ENCODE measurements at regions not wholly inside any gene's neighbourhood (a gene's known extent, or its start where the extent isn't known, plus 50 kb on each side); places are given as distances from the start of the nearest gene placed in this dataset.
"Not testable (repeated sequence)": the region's sequence is repeated elsewhere in the genome, so short reads cannot be mapped to it uniquely, and the experiment has no call there.

GRCh38 chr5:74975582-74975981 is 76.8 kb downstream of the GCNT4 start:
- Histone ChIP-seq H3K4me3 (ENCODE audit: low read length) (no peak overlapping the region), H3K27me3 (ENCODE audit: control insufficient read depth, insufficient read depth, low read length) (no peaks in the 10 kb centered on the region), H3K27ac (ENCODE audit: low read length) (no peak overlapping the region), H3K4me1 (ENCODE audit: control insufficient read depth, insufficient read depth, low read length) (peaks cover 9% of the 10 kb centered on the region), H3K36me3 (ENCODE audit: control insufficient read depth, insufficient read depth, low read length) (peaks cover 2% of the 10 kb centered on the region), H3K9me3 (ENCODE audit: control insufficient read depth, low read depth, low read length) (no peaks in the 10 kb centered on the region)
- DNase-seq = no peak
- WGBS (ENCODE audit: insufficient coverage, low lambda C conversion rate) = no CpG with 5 or more reads among the region's 3 CpGs

GRCh38 chr5:74974451-74975091 is 77.8 kb downstream of the GCNT4 start:
- Histone ChIP-seq H3K9me3 (ENCODE audit: control insufficient read depth, low read depth, low read length) (no peaks in the 10 kb centered on the region), H3K27ac (ENCODE audit: low read length) (no peak overlapping the region), H3K36me3 (ENCODE audit: control insufficient read depth, insufficient read depth, low read length) (peaks cover 2% of the 10 kb centered on the region), H3K4me1 (ENCODE audit: control insufficient read depth, insufficient read depth, low read length) (peaks cover 18% of the 10 kb centered on the region), H3K4me3 (ENCODE audit: low read length) (no peak overlapping the region), H3K27me3 (ENCODE audit: control insufficient read depth, insufficient read depth, low read length) (no peaks in the 10 kb centered on the region)
- 50% methylated on average over 1 of the region's 4 CpGs for WGBS (ENCODE audit: insufficient coverage, low lambda C conversion rate)
- DNase-seq = no peak

DNA sequence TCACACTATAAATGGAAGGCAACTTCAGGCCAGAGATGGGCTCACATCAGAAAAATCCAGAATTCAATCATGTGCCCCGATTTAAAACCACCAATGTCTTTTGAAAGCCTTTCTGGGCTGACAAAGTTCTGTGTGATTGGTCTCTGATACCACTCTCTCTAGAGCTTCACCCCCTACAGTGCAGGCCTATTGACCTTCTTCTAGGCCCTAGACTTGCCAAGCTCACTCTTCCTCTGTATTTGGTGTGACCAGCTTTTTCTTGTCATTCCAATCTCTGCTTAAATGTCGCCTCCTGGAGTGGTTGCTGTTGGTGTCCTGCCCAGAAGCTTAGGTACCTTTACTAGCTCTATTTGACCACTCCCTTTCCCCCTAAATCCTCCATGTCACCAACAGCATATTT is 78.7 kb downstream of the GCNT4 start:
- DNase-seq = no peak
- Histone ChIP-seq H3K4me3 (ENCODE audit: low read length) (no peak overlapping the region), H3K9me3 (ENCODE audit: control insufficient read depth, low read depth, low read length) (no peaks in the 10 kb centered on the region), H3K27me3 (ENCODE audit: control insufficient read depth, insufficient read depth, low read length) (no peaks in the 10 kb centered on the region), H3K27ac (ENCODE audit: low read length) (no peak overlapping the region), H3K36me3 (ENCODE audit: control insufficient read depth, insufficient read depth, low read length) (peaks cover 2% of the 10 kb centered on the region), H3K4me1 (ENCODE audit: control insufficient read depth, insufficient read depth, low read length) (peaks cover 22% of the 10 kb centered on the region)
- no CpG with 5 or more reads among the region's 2 CpGs for WGBS (ENCODE audit: insufficient coverage, low lambda C conversion rate)

DNA sequence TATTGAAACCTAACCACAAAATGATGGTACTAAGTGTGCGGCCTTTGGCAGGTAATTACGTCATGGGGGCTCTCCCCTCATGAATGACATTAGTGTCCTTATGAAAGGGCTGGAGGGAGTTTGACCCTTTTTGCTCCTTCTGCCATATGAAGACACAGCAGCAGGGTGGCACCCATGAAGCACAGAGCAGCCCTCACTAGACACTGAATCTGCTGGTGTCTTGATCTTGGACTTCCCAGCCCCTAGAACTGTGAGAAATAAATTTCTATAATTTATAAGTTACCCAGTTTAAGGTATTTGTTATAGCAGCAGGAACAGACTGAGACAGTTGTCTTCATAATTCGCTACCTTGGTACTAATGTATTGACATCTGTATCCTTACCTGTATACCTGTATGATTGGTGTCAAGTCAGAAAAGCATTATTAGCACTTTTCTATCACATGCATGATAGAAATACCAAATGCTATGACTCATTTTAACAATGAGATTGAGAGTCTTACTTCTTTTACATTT is 80.4 kb downstream of the GCNT4 start:
- H3K27ac ChIP-seq (ENCODE audit: low read length) = peak overlapping the region; percentile 71

GRCh38 chr5:74970891-74971290 is 81.5 kb downstream of the GCNT4 start:
- H3K4me1 ChIP-seq (ENCODE audit: control insufficient read depth, insufficient read depth, low read length) = peaks cover 38% of the 10 kb centered on the region
- not testable (repeated sequence) for DNase-seq; H3K9me3 ChIP-seq (ENCODE audit: control insufficient read depth, low read depth, low read length); H3K4me3 ChIP-seq (ENCODE audit: low read length); H3K36me3 ChIP-seq (ENCODE audit: control insufficient read depth, insufficient read depth, low read length); H3K27me3 ChIP-seq (ENCODE audit: control insufficient read depth, insufficient read depth, low read length)
- WGBS (ENCODE audit: insufficient coverage, low lambda C conversion rate) = no CpG with 5 or more reads among the region's 8 CpGs
- H3K27ac ChIP-seq (ENCODE audit: low read length) = peak overlapping the region; percentile 86

More for the DNA sequence above, 80.4 kb downstream of the GCNT4 start:
- Histone ChIP-seq H3K4me3 (ENCODE audit: low read length) (no peak overlapping the region), H3K36me3 (ENCODE audit: control insufficient read depth, insufficient read depth, low read length) (peaks cover 2% of the 10 kb centered on the region), H3K4me1 (ENCODE audit: control insufficient read depth, insufficient read depth, low read length) (peaks cover 27% of the 10 kb centered on the region), H3K27me3 (ENCODE audit: control insufficient read depth, insufficient read depth, low read length) (no peaks in the 10 kb centered on the region), H3K9me3 (ENCODE audit: control insufficient read depth, low read depth, low read length) (no peaks in the 10 kb centered on the region)
- no CpG with 5 or more reads among the region's 3 CpGs for WGBS (ENCODE audit: insufficient coverage, low lambda C conversion rate)
- DNase-seq = no peak

- Histone ChIP-seq H3K4me3 (ENCODE audit: low read length) (no peak overlapping the region), H3K9me3 (ENCODE audit: control insufficient read depth, low read depth, low read length) (no peaks in the 10 kb centered on the region), H3K4me1 (ENCODE audit: control insufficient read depth, insufficient read depth, low read length) (peaks cover 44% of the 10 kb centered on the region), H3K27ac (ENCODE audit: low read length) (peak overlapping the region; percentile 86), H3K27me3 (ENCODE audit: control insufficient read depth, insufficient read depth, low read length) (no peaks in the 10 kb centered on the region), H3K36me3 (ENCODE audit: control insufficient read depth, insufficient read depth, low read length) (no peaks in the 10 kb centered on the region)
- whole genome bisulfite sequencing (ENCODE audit: insufficient coverage, low lambda C conversion rate) = no CpG with 5 or more reads among the region's 3 CpGs
- DNase-seq = peak in 1 of 2 donors; percentile 64
Observed at GRCh38 chr5:74969726-74970125, 82.6 kb downstream of the GCNT4 start.

DNA sequence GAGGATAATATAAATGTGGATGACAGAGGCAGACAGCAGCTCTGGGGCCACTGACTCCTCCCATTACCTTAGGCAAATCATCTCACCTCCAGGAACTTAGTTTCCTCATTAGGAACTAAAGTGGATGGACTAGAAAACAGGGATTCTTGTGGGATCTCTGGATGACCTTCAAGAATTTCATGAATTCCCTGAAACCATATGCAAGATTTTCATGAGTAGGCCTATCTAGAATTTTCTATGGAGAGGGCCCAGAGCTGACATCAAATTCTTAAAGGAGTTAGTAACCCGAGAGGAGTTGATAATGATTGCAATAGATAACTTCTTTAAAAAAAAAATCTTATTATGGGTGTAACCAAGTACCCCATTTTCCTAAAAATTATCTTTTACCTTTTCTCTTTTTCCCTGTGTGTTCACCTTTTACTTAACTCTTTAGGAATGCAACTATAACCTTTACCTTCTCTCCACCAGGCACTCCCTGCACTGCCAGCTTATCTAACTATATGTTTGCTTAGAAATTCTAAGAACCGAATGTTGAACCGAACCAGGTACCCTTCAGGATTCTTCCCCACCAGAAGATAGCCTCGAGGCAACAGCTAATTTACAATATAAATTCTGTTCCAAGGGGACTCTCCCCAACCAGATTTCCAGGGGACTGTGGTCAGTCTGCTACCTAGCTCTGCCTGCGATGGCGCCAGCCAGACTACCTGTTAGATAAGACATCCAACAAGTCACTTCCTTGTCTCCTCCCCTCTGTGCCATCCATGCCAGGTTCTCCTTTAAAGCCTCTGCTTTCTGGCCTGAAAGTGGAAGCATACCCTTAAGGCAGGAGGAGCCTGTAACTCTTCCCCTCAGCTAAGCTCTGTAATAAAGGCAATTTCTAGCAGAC is 86.0 kb downstream of the GCNT4 start:
- DNase-seq = peak in 1 of 2 donors; percentile 71
- no peak overlapping the region for H3K4me3 ChIP-seq (ENCODE audit: low read length)
- H3K9me3 ChIP-seq (ENCODE audit: control insufficient read depth, low read depth, low read length) = no peaks in the 10 kb centered on the region
- WGBS (ENCODE audit: insufficient coverage, low lambda C conversion rate) = 63% methylated on average over 1 of the region's 6 CpGs
- H3K27me3 ChIP-seq (ENCODE audit: control insufficient read depth, insufficient read depth, low read length) = no peaks in the 10 kb centered on the region
- no peaks in the 10 kb centered on the region for H3K36me3 ChIP-seq (ENCODE audit: control insufficient read depth, insufficient read depth, low read length)
- peaks cover 38% of the 10 kb centered on the region for H3K4me1 ChIP-seq (ENCODE audit: control insufficient read depth, insufficient read depth, low read length)
- peak overlapping the region; percentile 69 for H3K27ac ChIP-seq (ENCODE audit: low read length)

DNA sequence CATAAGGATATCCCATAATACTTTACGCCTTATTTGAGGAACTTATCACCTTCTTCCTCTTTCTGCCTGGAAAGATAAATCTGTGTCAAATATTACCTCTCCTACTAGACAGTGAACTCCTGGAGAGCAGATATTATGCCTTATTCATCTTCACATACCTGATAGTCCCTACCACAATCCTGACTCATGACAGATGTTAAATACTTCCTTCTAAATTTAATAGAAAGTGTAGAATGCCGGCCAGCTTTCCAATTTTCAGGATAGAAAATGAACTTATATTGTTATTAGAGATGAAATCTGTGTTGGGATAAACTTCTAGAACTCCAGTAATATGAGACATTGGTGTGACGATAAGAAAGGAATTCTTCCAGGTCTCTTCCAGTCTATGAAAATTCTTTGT is 89.0 kb downstream of the GCNT4 start:
- DNase-seq = no peak
- Histone ChIP-seq H3K4me3 (ENCODE audit: low read length) (no peak overlapping the region), H3K27ac (ENCODE audit: low read length) (peak overlapping the region; percentile 5), H3K9me3 (ENCODE audit: control insufficient read depth, low read depth, low read length) (no peaks in the 10 kb centered on the region), H3K4me1 (ENCODE audit: control insufficient read depth, insufficient read depth, low read length) (peaks cover 28% of the 10 kb centered on the region), H3K36me3 (ENCODE audit: control insufficient read depth, insufficient read depth, low read length) (no peaks in the 10 kb centered on the region), H3K27me3 (ENCODE audit: control insufficient read depth, insufficient read depth, low read length) (no peaks in the 10 kb centered on the region)
- WGBS (ENCODE audit: insufficient coverage, low lambda C conversion rate) = 51% methylated on average over 2 of the region's 3 CpGs

DNA sequence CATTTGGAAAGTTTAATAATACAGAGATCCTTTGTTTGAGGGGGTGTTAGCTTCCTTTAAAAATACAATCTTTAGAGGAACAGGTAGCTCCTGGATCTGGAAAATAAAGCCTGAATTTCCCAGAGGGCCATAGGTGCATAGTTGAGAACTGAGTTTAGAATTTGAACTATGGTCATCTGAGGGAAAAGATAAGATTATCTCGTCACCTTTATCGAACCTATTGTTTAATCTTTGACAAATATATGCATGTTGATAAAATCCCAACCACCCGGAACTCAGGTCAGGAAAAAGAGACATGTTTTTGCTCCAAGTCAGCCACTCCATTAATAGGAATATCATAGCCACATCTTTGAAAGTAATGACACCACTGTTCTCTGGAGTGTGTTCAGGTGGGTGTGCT is 91.7 kb upstream of the FAM169A start:
- Histone ChIP-seq H3K4me3 (ENCODE audit: low read length) (no peak overlapping the region), H3K36me3 (ENCODE audit: control insufficient read depth, insufficient read depth, low read length) (no peaks in the 10 kb centered on the region), H3K9me3 (ENCODE audit: control insufficient read depth, low read depth, low read length) (no peaks in the 10 kb centered on the region), H3K27ac (ENCODE audit: low read length) (peak overlapping the region; percentile 73), H3K27me3 (ENCODE audit: control insufficient read depth, insufficient read depth, low read length) (no peaks in the 10 kb centered on the region), H3K4me1 (ENCODE audit: control insufficient read depth, insufficient read depth, low read length) (peaks cover 54% of the 10 kb centered on the region)
- DNase-seq = no peak
- WGBS (ENCODE audit: insufficient coverage, low lambda C conversion rate) = no CpG with 5 or more reads among the region's 3 CpGs

DNA sequence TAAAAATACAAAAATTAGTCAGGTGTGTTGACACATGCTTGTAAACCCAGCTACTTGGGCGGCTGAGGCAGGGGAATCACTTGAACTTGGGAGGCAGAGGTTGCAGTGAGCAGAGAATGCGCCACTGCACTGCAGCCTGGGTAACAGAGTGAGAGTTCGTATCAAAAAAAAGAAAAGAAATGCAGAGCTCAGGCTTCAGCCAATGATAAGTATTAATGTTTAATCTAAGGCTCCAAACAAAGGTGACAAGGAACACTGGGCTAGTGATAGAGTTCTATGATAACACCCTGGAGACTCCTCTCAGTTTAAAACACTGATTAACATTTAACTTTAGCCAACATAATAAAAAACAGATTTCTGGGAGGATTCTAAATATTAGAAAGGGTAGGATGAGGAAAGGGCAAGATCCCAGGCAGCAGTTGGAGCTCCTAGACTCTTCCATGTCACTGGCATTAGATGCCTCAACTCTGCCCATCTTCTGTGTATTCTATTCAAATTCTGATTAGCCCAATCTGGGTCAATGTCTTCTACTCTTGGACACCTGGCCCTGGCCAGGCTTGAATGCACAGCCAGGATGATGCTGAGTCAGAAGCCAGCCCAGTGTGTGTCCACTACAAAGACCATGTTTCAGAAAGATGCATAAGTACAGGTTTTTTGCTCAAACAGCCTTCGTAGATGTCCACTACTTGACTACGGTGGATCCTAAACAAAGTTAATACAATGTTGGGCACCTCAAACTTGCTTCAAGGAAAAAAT is 91.0 kb upstream of the FAM169A start:
- Histone ChIP-seq H3K27me3 (ENCODE audit: control insufficient read depth, insufficient read depth, low read length) (no peaks in the 10 kb centered on the region), H3K36me3 (ENCODE audit: control insufficient read depth, insufficient read depth, low read length) (no peaks in the 10 kb centered on the region), H3K4me1 (ENCODE audit: control insufficient read depth, insufficient read depth, low read length) (peaks cover 61% of the 10 kb centered on the region), H3K4me3 (ENCODE audit: low read length) (no peak overlapping the region), H3K9me3 (ENCODE audit: control insufficient read depth, low read depth, low read length) (no peaks in the 10 kb centered on the region), H3K27ac (ENCODE audit: low read length) (peak overlapping the region; percentile 73)
- DNase-seq = peak in 1 of 2 donors; percentile 60
- no CpG with 5 or more reads among the region's 5 CpGs for WGBS (ENCODE audit: insufficient coverage, low lambda C conversion rate)
